Muscle layer of duodenum (tissue), 2 donors: ENCODE measurements at regions not wholly inside any gene's neighbourhood (a gene's known extent, or its start where the extent isn't known, plus 50 kb on each side); places are given as distances from the start of the nearest gene placed in this dataset.

ENCODE experiments used
- H3K27ac ChIP-seq: one replicate; pipeline ENCODE4 v1.7.0; 2013; ENCODE audit warnings: mild to moderate bottlenecking, low read length
- H3K27me3 ChIP-seq: one replicate; pipeline ENCODE4 v1.7.0; 2013; ENCODE audit warnings: low read depth, mild to moderate bottlenecking, control low read depth, low read length
- H3K36me3 ChIP-seq, 2 donors: one replicate each; pipeline ENCODE4 v1.7.0; 2013; ENCODE audit warnings: low read length in 2 of 2, control low read depth in 1 of 2, mild to moderate bottlenecking in 1 of 2; ENCODE audit not compliant: insufficient read depth in 2 of 2, control insufficient read depth in 1 of 2
- H3K4me1 ChIP-seq, 2 donors: one replicate each; pipeline ENCODE4 v1.7.0; 2013; ENCODE audit warnings: low read length in 2 of 2, mild to moderate bottlenecking in 2 of 2, control low read depth in 1 of 2, moderate library complexity in 1 of 2; ENCODE audit not compliant: insufficient read depth in 2 of 2, control insufficient read depth in 1 of 2
- H3K4me3 ChIP-seq, 2 donors: one replicate each; pipeline ENCODE4 v1.7.0; 2013; ENCODE audit warnings: low read length in 2 of 2, low read depth in 1 of 2, mild to moderate bottlenecking in 1 of 2
- H3K9me3 ChIP-seq, 2 donors: one replicate each; pipeline ENCODE4 v1.7.0; 2013; ENCODE audit warnings: low read length in 2 of 2, control low read depth in 1 of 2, mild to moderate bottlenecking in 1 of 2; ENCODE audit not compliant: control insufficient read depth in 1 of 2
- donor health status: healthy.

GRCh38 chr12:107144441-107144840 is 51.1 kb upstream of the CRY1 start:
- Histone ChIP-seq H3K27ac (no peak overlapping the region), H3K9me3 (no peaks in the 10 kb centered on the region), H3K4me3 (no peak overlapping the region), H3K27me3 (no peaks in the 10 kb centered on the region), H3K4me1 (no peaks in the 10 kb centered on the region), H3K36me3 (no peaks in the 10 kb centered on the region)

GRCh38 chr12:107144990-107145389 is 51.6 kb upstream of the CRY1 start:
- Histone ChIP-seq H3K4me1 (no peaks in the 10 kb centered on the region), H3K36me3 (no peaks in the 10 kb centered on the region), H3K4me3 (no peak overlapping the region), H3K9me3 (no peaks in the 10 kb centered on the region), H3K27ac (no peak overlapping the region), H3K27me3 (no peaks in the 10 kb centered on the region)

GRCh38 chr12:107145397-107145796 is 52.0 kb upstream of the CRY1 start:
- H3K9me3 ChIP-seq, result no peaks in the 10 kb centered on the region
- H3K27me3 ChIP-seq, result no peaks in the 10 kb centered on the region
- no peak overlapping the region for H3K27ac ChIP-seq
- H3K4me1 ChIP-seq, result no peaks in the 10 kb centered on the region
- H3K36me3 ChIP-seq, result no peaks in the 10 kb centered on the region
- H3K4me3 ChIP-seq, result no peak overlapping the region

GRCh38 chr12:107148107-107148506 is 54.8 kb upstream of the CRY1 start:
- Histone ChIP-seq H3K36me3 (no peaks in the 10 kb centered on the region), H3K4me3 (no peak overlapping the region)

DNA sequence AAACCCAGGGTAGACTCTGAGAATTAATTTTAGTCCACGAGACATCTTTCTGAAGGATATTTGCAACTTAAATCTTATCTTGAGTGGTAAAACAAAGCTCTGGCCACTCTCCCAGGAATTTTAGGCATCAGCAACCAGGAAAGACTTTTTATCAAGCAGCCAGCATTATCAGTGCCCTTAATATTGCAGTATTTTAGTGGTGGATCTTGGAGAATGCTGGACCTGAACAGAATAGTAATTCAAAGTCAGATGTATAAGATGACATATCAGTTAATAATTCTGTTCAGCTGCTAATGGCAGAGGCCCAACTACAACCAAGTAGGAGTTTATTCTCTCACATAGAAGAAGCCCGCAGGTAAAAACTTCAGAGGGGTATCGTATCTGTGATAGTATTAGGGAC is 59.0 kb upstream of the CRY1 start:
- Histone ChIP-seq H3K9me3 (peaks cover 0 to 3% of the 10 kb centered on the region in 2 donors), H3K27ac (no peak overlapping the region), H3K36me3 (no peaks in the 10 kb centered on the region), H3K4me1 (no peaks in the 10 kb centered on the region), H3K4me3 (no peak overlapping the region), H3K27me3 (no peaks in the 10 kb centered on the region)

More at GRCh38 chr12:107148107-107148506, 54.8 kb upstream of the CRY1 start:
- H3K4me1 ChIP-seq, result no peaks in the 10 kb centered on the region
- H3K27ac ChIP-seq, result no peak overlapping the region
- H3K27me3 ChIP-seq, result no peaks in the 10 kb centered on the region
- H3K9me3 ChIP-seq, result peaks cover 0 to 3% of the 10 kb centered on the region in 2 donors

DNA sequence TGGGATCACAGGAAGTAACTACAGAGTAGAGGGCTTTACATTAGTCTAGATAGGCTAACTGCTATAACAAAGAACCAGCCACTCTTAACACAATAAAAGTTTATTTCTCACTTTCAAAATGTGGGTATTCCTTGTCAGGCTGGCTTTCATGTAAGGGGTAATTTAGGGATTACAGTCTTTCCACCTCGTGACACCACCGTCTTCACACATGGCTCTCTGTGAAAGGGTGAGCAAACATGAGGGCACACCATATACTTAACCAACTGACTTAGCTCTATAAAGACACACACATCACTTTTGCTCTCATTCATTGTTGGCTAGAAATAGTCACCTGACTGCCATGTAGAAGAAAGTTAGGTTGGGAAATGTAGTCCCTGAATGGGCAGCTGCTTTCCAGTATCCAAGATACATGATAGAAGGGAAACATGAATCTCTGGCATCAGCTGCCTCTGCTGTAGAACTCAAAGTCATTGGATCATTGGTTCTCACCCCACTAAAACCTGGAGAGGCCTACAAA is 66.1 kb upstream of the CRY1 start:
- Histone ChIP-seq H3K9me3 (no peaks in the 10 kb centered on the region), H3K4me1 (no peaks in the 10 kb centered on the region), H3K27ac (no peak overlapping the region), H3K4me3 (no peak overlapping the region), H3K27me3 (no peaks in the 10 kb centered on the region), H3K36me3 (no peaks in the 10 kb centered on the region)

GRCh38 chr12:107163413-107163812 is 70.1 kb upstream of the CRY1 start:
- no peaks in the 10 kb centered on the region for H3K27me3 ChIP-seq

DNA sequence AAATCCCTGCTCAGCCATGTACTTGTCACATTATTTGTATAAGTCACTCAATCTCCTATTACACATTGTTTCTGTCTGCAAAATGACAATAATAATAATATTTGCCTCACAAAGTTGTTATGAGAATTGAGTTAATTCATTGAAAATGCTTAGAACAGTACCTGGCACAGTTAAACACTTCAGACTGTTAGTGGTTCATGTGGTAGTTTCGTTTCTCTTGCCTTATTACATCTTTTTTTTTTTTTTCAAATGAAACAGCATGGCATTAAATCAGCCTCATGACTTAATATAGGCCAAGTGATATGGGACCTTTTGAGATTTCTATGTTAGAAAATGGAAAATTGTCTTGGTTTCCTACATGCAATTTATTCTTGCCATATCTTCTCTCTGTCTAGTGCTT is 71.0 kb upstream of the CRY1 start:
- Histone ChIP-seq H3K9me3 (no peaks in the 10 kb centered on the region), H3K4me1 (no peaks in the 10 kb centered on the region)

More at GRCh38 chr12:107163413-107163812, 70.1 kb upstream of the CRY1 start:
- no peaks in the 10 kb centered on the region for H3K9me3 ChIP-seq
- H3K4me1 ChIP-seq, result no peaks in the 10 kb centered on the region
- no peaks in the 10 kb centered on the region for H3K36me3 ChIP-seq
- no peak overlapping the region for H3K27ac ChIP-seq
- H3K4me3 ChIP-seq, result no peak overlapping the region

GRCh38 chr12:107165581-107165980 is 72.2 kb upstream of the CRY1 start:
- no peaks in the 10 kb centered on the region for H3K9me3 ChIP-seq
- H3K27ac ChIP-seq, result no peak overlapping the region

More for the DNA sequence above, 71.0 kb upstream of the CRY1 start:
- H3K4me3 ChIP-seq, result no peak overlapping the region
- H3K36me3 ChIP-seq, result no peaks in the 10 kb centered on the region
- no peaks in the 10 kb centered on the region for H3K27me3 ChIP-seq
- no peak overlapping the region for H3K27ac ChIP-seq

DNA sequence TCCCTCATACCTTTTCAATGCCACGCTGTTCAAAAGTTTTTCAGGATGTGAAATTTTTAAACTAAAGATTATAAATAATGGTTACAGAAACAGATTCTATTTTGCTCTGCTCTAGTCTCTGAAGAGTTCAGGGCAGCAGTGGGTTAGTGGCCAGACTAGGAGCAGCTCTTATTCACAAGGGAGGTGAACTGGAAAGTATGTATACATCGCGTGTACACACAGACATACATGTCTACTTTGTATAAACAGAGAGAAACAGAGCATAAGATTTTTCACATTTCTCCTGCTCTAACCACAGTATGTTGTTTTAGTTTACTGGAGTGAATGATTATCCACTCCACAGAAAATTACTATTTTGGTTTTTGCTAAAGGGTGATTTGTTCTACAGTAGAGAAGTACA is 74.4 kb upstream of the CRY1 start:
- Histone ChIP-seq H3K4me3 (no peak overlapping the region), H3K27ac (no peak overlapping the region), H3K9me3 (no peaks in the 10 kb centered on the region), H3K27me3 (no peaks in the 10 kb centered on the region), H3K4me1 (no peaks in the 10 kb centered on the region), H3K36me3 (no peaks in the 10 kb centered on the region)

More at GRCh38 chr12:107165581-107165980, 72.2 kb upstream of the CRY1 start:
- Histone ChIP-seq H3K27me3 (no peaks in the 10 kb centered on the region), H3K36me3 (no peaks in the 10 kb centered on the region), H3K4me3 (no peak overlapping the region), H3K4me1 (no peaks in the 10 kb centered on the region)

DNA sequence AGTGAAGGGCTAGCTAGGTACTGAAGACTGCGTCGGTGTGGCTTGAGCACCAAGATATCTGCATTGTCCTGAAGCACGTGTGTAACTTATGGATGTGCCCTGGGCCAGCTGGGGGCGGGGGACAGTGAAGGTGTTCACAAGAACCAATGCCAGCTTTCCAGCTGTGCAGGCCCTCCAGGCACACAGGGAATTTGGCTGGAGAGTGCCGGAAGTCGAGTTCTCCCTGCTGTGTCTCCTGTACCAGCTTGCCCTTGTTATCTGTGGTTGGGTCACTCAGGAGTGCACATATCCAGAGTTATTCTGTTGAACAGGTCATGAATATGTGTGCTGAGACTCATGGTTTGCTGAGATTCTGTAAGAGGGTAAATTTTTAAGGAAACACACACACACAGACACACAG is 75.9 kb upstream of the CRY1 start:
- no peaks in the 10 kb centered on the region for H3K27me3 ChIP-seq
- H3K27ac ChIP-seq, result no peak overlapping the region
- H3K36me3 ChIP-seq, result no peaks in the 10 kb centered on the region
- H3K9me3 ChIP-seq, result no peaks in the 10 kb centered on the region
- no peak overlapping the region for H3K4me3 ChIP-seq
- H3K4me1 ChIP-seq, result no peaks in the 10 kb centered on the region

DNA sequence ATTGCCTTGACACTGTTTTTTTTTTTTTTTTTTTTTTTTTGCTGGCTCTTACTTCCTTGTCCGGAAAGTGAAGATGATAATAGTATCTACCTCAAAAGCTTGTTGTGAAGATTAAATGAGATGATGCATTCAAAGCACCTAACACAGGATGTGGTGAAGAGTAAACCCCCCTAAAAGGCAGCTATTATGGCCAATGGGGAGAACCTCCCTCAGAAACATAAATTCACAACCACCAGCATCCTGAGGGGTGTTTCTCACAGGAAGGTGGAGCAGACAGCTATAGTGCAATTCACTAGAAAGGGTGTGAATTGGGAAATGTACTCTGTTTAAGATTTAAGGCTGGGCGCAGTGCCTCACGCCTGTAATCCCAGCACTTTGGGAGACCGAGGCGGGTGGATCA is 85.4 kb upstream of the CRY1 start:
- no peaks in the 10 kb centered on the region for H3K4me1 ChIP-seq
- H3K36me3 ChIP-seq, result no peaks in the 10 kb centered on the region
- no peak overlapping the region for H3K4me3 ChIP-seq
- no peaks in the 10 kb centered on the region for H3K9me3 ChIP-seq
- H3K27me3 ChIP-seq, result no peaks in the 10 kb centered on the region
- no peak overlapping the region for H3K27ac ChIP-seq
